ENCODE measurements at regions not wholly inside any gene's neighbourhood (a gene's known extent, or its start where the extent isn't known, plus 50 kb on each side); places are given as distances from the start of the nearest gene placed in this dataset.

DNA sequence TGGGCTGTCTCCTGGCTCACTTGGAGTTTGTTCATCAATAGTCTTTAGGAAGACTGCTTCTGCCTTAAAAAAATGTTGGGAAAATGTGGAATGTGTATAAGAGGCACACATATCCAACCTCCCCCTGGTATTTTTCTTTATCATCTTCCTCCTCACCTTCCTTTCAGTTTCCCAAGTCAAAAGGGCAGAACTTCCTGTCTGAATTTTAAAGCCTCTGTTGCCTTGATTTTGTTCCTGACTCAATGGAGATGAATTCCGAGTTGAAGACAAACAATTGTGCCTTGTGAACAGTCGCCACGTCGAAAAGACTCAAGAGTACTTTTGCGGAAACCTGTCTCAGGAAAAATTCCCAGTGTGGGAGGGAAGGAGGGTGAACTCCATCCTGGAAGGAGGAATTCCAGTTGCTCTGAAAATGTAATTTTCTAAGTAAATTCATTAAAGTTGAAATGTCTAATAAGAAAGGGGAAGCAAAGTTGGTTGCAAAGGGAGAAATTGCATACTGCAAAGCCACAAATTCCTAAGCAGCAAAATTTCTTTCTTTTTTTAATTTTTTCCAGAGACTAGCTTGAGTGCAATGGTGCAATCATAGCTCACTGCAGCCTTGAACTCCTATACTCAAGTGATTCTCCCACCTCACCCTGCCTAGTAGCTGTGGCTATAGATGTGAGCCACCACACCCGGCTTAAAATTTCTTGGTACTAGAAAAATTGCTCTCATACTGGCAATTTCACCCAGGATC is 50.2 kb upstream of the ELK3 start:
- H3K36me3 Mint-ChIP-seq: no peaks in the 10 kb centered on the region
- peaks cover 0 to 5% (median 2%) of the 10 kb centered on the region in 3 donors for H3K9me3 Mint-ChIP-seq
- H3K4me1 Mint-ChIP-seq: peaks cover 20 to 25% (median 24%) of the 10 kb centered on the region in 3 donors
- peak overlapping the region in 2 of 4 donors; percentile 79 to 81 for H3K4me3 Mint-ChIP-seq
- H3K27me3 Mint-ChIP-seq: no peaks in the 10 kb centered on the region
- peak overlapping the region in 1 of 3 donors; percentile 92 for H3K27ac Mint-ChIP-seq

All from IgD-negative memory B cell (primary cell).